SK-N-SH (cell line): ENCODE measurements at regions not wholly inside any gene's neighbourhood (a gene's known extent, or its start where the extent isn't known, plus 50 kb on each side); places are given as distances from the start of the nearest gene placed in this dataset.
"Not testable (repeated sequence)": the region's sequence is repeated elsewhere in the genome, so short reads cannot be mapped to it uniquely, and the experiment has no call there.

Experiments used
- CTCF ChIA-PET: fragments of 300-600, 350-600 bp; formaldehyde crosslinking; extraction: SDS; loops from one replicate; lab custom pipeline; 2021; lab: Yijun Ruan, JAX
- POLR2A ChIA-PET: fragments of 350-600 bp; sonication (Branson Sonifier 250); formaldehyde crosslinking; extraction: SDS; loops from one replicate; lab custom pipeline; 2020; ENCODE audit warnings: antibody characterized with exemption, inconsistent platforms; lab: Yijun Ruan, JAX
- DNase-seq: peaks from one replicate; pipeline ENCODE4 v3.0.0; 2012
- H2AFZ ChIP-seq: fragments of 200-600 bp; sonication (generic); 2 replicates; pipeline ENCODE4 v1.8.1; 2016; ENCODE audit warnings: antibody characterized with exemption, mild to moderate bottlenecking, low read depth
- H3F3A ChIP-seq: fragments of 200-600 bp; sonication (generic); replicated peaks from 2 replicates; pipeline ENCODE3; 2016; ENCODE audit warnings: antibody characterized with exemption, mild to moderate bottlenecking; ENCODE audit not compliant: insufficient read depth
- H3K27ac ChIP-seq, 2 experiments: fragments of 200-500 bp in 1 of 2; fragments of 200-600 bp in 1 of 2; sonication (Bioruptor generic) in 1 of 2; sonication (generic), shearing (Covaris generic) in 1 of 2; 2 replicates each; pipeline versions ENCODE4 v1.5.1 to v1.6.1; 2014 to 2016; ENCODE audit warnings: low read depth in 2 of 2, inconsistent platforms in 1 of 2, low read length in 1 of 2, mild to moderate bottlenecking in 1 of 2, mixed read lengths in 1 of 2
- H3K27me3 ChIP-seq: fragments of 200-600 bp; sonication (generic), shearing (Covaris generic); 2 replicates; pipeline ENCODE4 v1.6.1; 2016; ENCODE audit warnings: mixed run types; ENCODE audit not compliant: insufficient read depth
- H3K36me3 ChIP-seq, 2 experiments: fragments of 200-500 bp in 1 of 2; fragments of 200-600 bp in 1 of 2; sonication (Bioruptor generic) in 1 of 2; sonication (generic) in 1 of 2; replicated peaks in 1 of 2; 2 replicates each; pipeline versions ENCODE3 to v1.5.1; 2014 to 2016; ENCODE audit warnings: low read length in 1 of 2, mild to moderate bottlenecking in 1 of 2; ENCODE audit not compliant: insufficient read depth in 2 of 2, control insufficient read depth in 1 of 2
- H3K4me1 ChIP-seq, 2 experiments: fragments of 200-500 bp in 1 of 2; fragments of 200-600 bp in 1 of 2; sonication (Bioruptor generic) in 1 of 2; sonication (generic), shearing (Covaris generic) in 1 of 2; 2 replicates each; pipeline versions ENCODE4 v1.5.1 to v1.6.1; 2014 to 2016; ENCODE audit warnings: low read depth in 1 of 2, low read length in 1 of 2, mixed run types in 1 of 2; ENCODE audit not compliant: insufficient read depth in 2 of 2, control insufficient read depth in 1 of 2
- H3K4me2 ChIP-seq: fragments of 200-600 bp; sonication (generic), shearing (Covaris generic); 2 replicates; pipeline ENCODE4 v1.6.1; 2017; ENCODE audit warnings: mixed run types
- H3K4me3 ChIP-seq, 2 experiments: fragments of 200-500 bp in 1 of 2; fragments of 200-600 bp in 1 of 2; sonication (Bioruptor generic) in 1 of 2; sonication (generic), shearing (Covaris generic) in 1 of 2; 2 replicates each; pipeline versions ENCODE4 v1.5.1 to v1.8.1; 2014 to 2016; ENCODE audit warnings: low read depth in 2 of 2, inconsistent platforms in 1 of 2, low read length in 1 of 2, mild to moderate bottlenecking in 1 of 2, mixed read lengths in 1 of 2, moderate library complexity in 1 of 2
- H3K79me2 ChIP-seq: fragments of 200-600 bp; sonication (generic); 2 replicates; pipeline ENCODE4 v1.8.1; 2017; ENCODE audit warnings: mild to moderate bottlenecking; ENCODE audit not compliant: insufficient read depth
- H3K9ac ChIP-seq: fragments of 200-600 bp; sonication (generic); 2 replicates; pipeline ENCODE4 v1.6.1; 2017; ENCODE audit warnings: mixed run types
- H3K9me2 ChIP-seq: fragments of 200-600 bp; sonication (generic); 2 replicates; pipeline ENCODE4 v1.6.1; 2017; ENCODE audit warnings: mixed run types
- H3K9me3 ChIP-seq: fragments of 200-600 bp; sonication (generic); 2 replicates; pipeline ENCODE4 v1.6.1; 2017; ENCODE audit warnings: mixed run types, mild to moderate bottlenecking, moderate library complexity
- H4K20me1 ChIP-seq: fragments of 200-600 bp; sonication (generic); 2 replicates; pipeline ENCODE4 v1.6.1; 2017; ENCODE audit warnings: mild to moderate bottlenecking, mixed run types; ENCODE audit not compliant: insufficient read depth
- FOXJ3 ChIP-seq: sonication (generic); formaldehyde crosslinking; IDR thresholded peaks from 2 replicates; pipeline ENCODE4 v1.5.1; 2020; ENCODE audit warnings: mild to moderate bottlenecking, missing genetic modification reagents
- FOXM1 ChIP-seq: IDR thresholded peaks from 2 replicates; pipeline ENCODE4 v1.4.0; 2012; ENCODE audit warnings: low read depth, mild to moderate bottlenecking
- IRF3 ChIP-seq: fragments of 150-350 bp; IDR thresholded peaks from 2 replicates; pipeline ENCODE4 v1.6.1; 2016; ENCODE audit warnings: mild to moderate bottlenecking, low read depth, low read length
- MAX ChIP-seq: IDR thresholded peaks from 2 replicates; pipeline ENCODE4 v1.4.0; 2012; ENCODE audit warnings: low read depth
- MXI1 ChIP-seq: IDR thresholded peaks from 2 replicates; pipeline ENCODE4 v1.6.1; 2012; ENCODE audit warnings: mild to moderate bottlenecking, low read depth, low read length, improper control_type of control experiment
- POLR2AphosphoS5 ChIP-seq: IDR thresholded peaks from 2 replicates; pipeline ENCODE4 v1.6.1; 2012; ENCODE audit warnings: low read depth, low read length
- RCOR1 ChIP-seq: fragments of 150-350 bp; IDR thresholded peaks from 2 replicates; pipeline ENCODE4 v1.6.1; 2017; ENCODE audit warnings: antibody characterized with exemption, low read length
- RFX5 ChIP-seq: IDR thresholded peaks from 2 replicates; pipeline ENCODE4 v1.6.1; 2012; ENCODE audit warnings: mild to moderate bottlenecking, improper control_type of control experiment, low read length
- SIN3A ChIP-seq: IDR thresholded peaks from 2 replicates; pipeline ENCODE4 v1.6.1; 2012; ENCODE audit warnings: low read depth, mild to moderate bottlenecking, low read length, moderate library complexity, borderline replicate concordance
- SMC3 ChIP-seq: IDR thresholded peaks from 2 replicates; pipeline ENCODE4 v1.6.1; 2012; ENCODE audit warnings: low read depth, low read length, improper control_type of control experiment
- TAF1 ChIP-seq: IDR thresholded peaks from 2 replicates; pipeline ENCODE4 v1.6.1; 2012; ENCODE audit warnings: low read depth, mild to moderate bottlenecking, low read length, moderate library complexity, borderline replicate concordance
- TCF12 ChIP-seq: IDR thresholded peaks from 2 replicates; pipeline ENCODE4 v1.4.0; 2012
- TEAD4 ChIP-seq: IDR thresholded peaks from 2 replicates; pipeline ENCODE4 v1.4.0; 2012; ENCODE audit warnings: mild to moderate bottlenecking, borderline replicate concordance; ENCODE audit not compliant: insufficient read depth
- YY1 ChIP-seq: IDR thresholded peaks from 2 replicates; pipeline ENCODE4 v1.4.0; 2012; ENCODE audit warnings: low read depth, mild to moderate bottlenecking
- WGBS: methylation state at CpG from one replicate; pipeline ENCODE4 v1.1.6; 2017; ENCODE audit warnings: low lambda C conversion rate; 5-methylcytosine and 5-hydroxymethylcytosine counted together

- no peak for DNase-seq
- no peak overlapping the region for H3K4me3 ChIP-seq
- H3K36me3 ChIP-seq = no peaks in the 10 kb centered on the region
- no peaks in the 10 kb centered on the region for H3K9me3 ChIP-seq
- no peaks in the 10 kb centered on the region for H3K79me2 ChIP-seq
- no peaks in the 10 kb centered on the region for H3F3A ChIP-seq
- no peak overlapping the region for H3K4me2 ChIP-seq
- H3K9me2 ChIP-seq = no peaks in the 10 kb centered on the region
- POLR2A ChIA-PET = no interaction called here
- no peak overlapping the region for H3K27ac ChIP-seq
- no peak overlapping the region for H3K9ac ChIP-seq
- TF ChIP-seq FOXJ3 (CRISPR knock-in tag) (no peak), SMC3 (no peak), RCOR1 (no peak)
- H2AFZ ChIP-seq = no peak overlapping the region
- H3K4me1 ChIP-seq = no peaks in the 10 kb centered on the region
- no peaks in the 10 kb centered on the region for H4K20me1 ChIP-seq
- H3K27me3 ChIP-seq = no peaks in the 10 kb centered on the region
- CTCF ChIA-PET = no interaction called here
- 26% methylated on average over 2 of the region's 2 CpGs for WGBS
Measured at GRCh38 chr3:145088917-145089316, 1072.1 kb downstream of the PLOD2 start.

GRCh38 chr3:145089337-145089736 lies 1071.6 kb downstream of the PLOD2 start:
- Histone ChIP-seq H3K79me2 (no peaks in the 10 kb centered on the region), H3K4me3 (no peak overlapping the region), H3K9ac (no peak overlapping the region), H3K4me1 (no peaks in the 10 kb centered on the region), H3F3A (no peaks in the 10 kb centered on the region), H3K4me2 (no peak overlapping the region), H4K20me1 (no peaks in the 10 kb centered on the region), H3K27ac (no peak overlapping the region), H3K9me2 (no peaks in the 10 kb centered on the region), H3K36me3 (no peaks in the 10 kb centered on the region), H3K9me3 (no peaks in the 10 kb centered on the region), H3K27me3 (no peaks in the 10 kb centered on the region), H2AFZ (no peak overlapping the region)
- WGBS = 3% methylated on average over 2 of the region's 2 CpGs
- TF ChIP-seq MXI1 (no peak), TCF12 (no peak), YY1 (no peak), FOXM1 (no peak), POLR2AphosphoS5 (no peak), MAX (no peak), RCOR1 (no peak), TAF1 (no peak), SIN3A (no peak), TEAD4 (no peak), FOXJ3 (CRISPR knock-in tag) (no peak)
- POLR2A ChIA-PET = no interaction called here
- no peak for DNase-seq
- CTCF ChIA-PET = no interaction called here

- ChIA-PET POLR2A (no interaction called here), CTCF (interaction anchor here (0.8 kb wide), 1 partner anchor 579 kb away, joined by 3 read pairs; no protein-coding TSS in a partner anchor)
- Histone ChIP-seq H3K4me1 (no peaks in the 10 kb centered on the region), H3K27ac (no peak overlapping the region), H3K9me2 (no peaks in the 10 kb centered on the region), H3K9ac (no peak overlapping the region), H3F3A (no peaks in the 10 kb centered on the region), H4K20me1 (no peaks in the 10 kb centered on the region), H3K79me2 (no peaks in the 10 kb centered on the region), H2AFZ (no peak overlapping the region), H3K4me2 (no peak overlapping the region), H3K9me3 (no peaks in the 10 kb centered on the region), H3K4me3 (no peak overlapping the region), H3K36me3 (no peaks in the 10 kb centered on the region), H3K27me3 (no peaks in the 10 kb centered on the region)
- peak; percentile 98 for TF ChIP-seq RFX5
- no peak for TF ChIP-seq MAX
- no peak for TF ChIP-seq IRF3
- 1% methylated on average over 3 of the region's 3 CpGs for WGBS
- DNase-seq = no peak
Measured at GRCh38 chr3:145094355-145094941, 1066.5 kb downstream of the PLOD2 start.

- H4K20me1 ChIP-seq, H3K9me2 ChIP-seq, H3K4me2 ChIP-seq, H2AFZ ChIP-seq, POLR2A ChIA-PET, H3K9me3 ChIP-seq, H3K4me1 ChIP-seq, DNase-seq, CTCF ChIA-PET, H3K4me3 ChIP-seq, H3K79me2 ChIP-seq, H3K36me3 ChIP-seq, H3K9ac ChIP-seq, H3K27me3 ChIP-seq, H3F3A ChIP-seq, H3K27ac ChIP-seq: not testable (repeated sequence)
- 15% methylated on average over 5 of the region's 5 CpGs for WGBS
Measured at GRCh38 chr3:145111141-145111540, 1049.8 kb downstream of the PLOD2 start.
